ENCODE measurements at regions not wholly inside any gene's neighbourhood (a gene's known extent, or its start where the extent isn't known, plus 50 kb on each side); places are given as distances from the start of the nearest gene placed in this dataset.

- ATAC-seq: no peak
- Histone ChIP-seq H3K27ac (no peak overlapping the region), H3K4me3 (no peak overlapping the region), H3K27me3 (no peaks in the 10 kb centered on the region), H3K36me3 (no peaks in the 10 kb centered on the region), H3K4me1 (no peaks in the 10 kb centered on the region), H3K9me3 (no peaks in the 10 kb centered on the region)
- TF ChIP-seq POLR2A (IDR thresholded peaks at IDR 0.05) (no peak), CTCF (IDR thresholded peaks at IDR 0.05) (no peak)
- WGBS (ENCODE audit: insufficient coverage, low coverage, low lambda C conversion rate, missing lambda C conversion rate): 58% methylated on average over 2 of the region's 2 CpGs
- no peak for DNase-seq
- intact Hi-C loops (cut with DNase I): no loop called here
Observed at GRCh38 chr20:48186447-48186846, 401.2 kb upstream of the SULF2 start.

- Histone ChIP-seq H3K27ac (no peak overlapping the region), H3K4me3 (no peak overlapping the region), H3K27me3 (no peaks in the 10 kb centered on the region), H3K4me1 (no peaks in the 10 kb centered on the region), H3K9me3 (no peaks in the 10 kb centered on the region), H3K36me3 (no peaks in the 10 kb centered on the region)
- TF ChIP-seq CTCF (IDR thresholded peaks at IDR 0.05) (no peak), POLR2A (IDR thresholded peaks at IDR 0.05) (no peak)
- intact Hi-C loops (cut with DNase I): no loop called here
- 79% methylated on average over 1 of the region's 1 CpG for WGBS (ENCODE audit: insufficient coverage, low coverage, low lambda C conversion rate, missing lambda C conversion rate)
- DNase-seq (no peak), ATAC-seq (no peak)
Observed at GRCh38 chr20:48184229-48184628, 398.9 kb upstream of the SULF2 start.

- DNase-seq (no peak), ATAC-seq (no peak)
- Histone ChIP-seq H3K27ac (no peak overlapping the region), H3K9me3 (no peaks in the 10 kb centered on the region), H3K36me3 (no peaks in the 10 kb centered on the region), H3K27me3 (no peaks in the 10 kb centered on the region), H3K4me3 (no peak overlapping the region), H3K4me1 (no peaks in the 10 kb centered on the region)
- intact Hi-C loops (cut with DNase I): no loop called here
- 35% methylated on average over 4 of the region's 6 CpGs for WGBS (ENCODE audit: insufficient coverage, low coverage, low lambda C conversion rate, missing lambda C conversion rate)
- no peak for TF ChIP-seq POLR2A (IDR thresholded peaks at IDR 0.05)
- TF ChIP-seq CTCF (IDR thresholded peaks at IDR 0.05): no peak
Observed at GRCh38 chr20:48181261-48181935, 396.1 kb upstream of the SULF2 start.

GRCh38 chr20:48180618-48181017 is 395.3 kb upstream of the SULF2 start:
- Histone ChIP-seq H3K4me1 (no peaks in the 10 kb centered on the region), H3K4me3 (no peak overlapping the region), H3K36me3 (no peaks in the 10 kb centered on the region), H3K27me3 (no peaks in the 10 kb centered on the region), H3K9me3 (no peaks in the 10 kb centered on the region), H3K27ac (no peak overlapping the region)
- TF ChIP-seq CTCF (IDR thresholded peaks at IDR 0.05) (no peak), POLR2A (IDR thresholded peaks at IDR 0.05) (no peak)
- intact Hi-C loops (cut with DNase I): no loop called here
- 76% methylated on average over 3 of the region's 3 CpGs for WGBS (ENCODE audit: insufficient coverage, low coverage, low lambda C conversion rate, missing lambda C conversion rate)
- no peak for DNase-seq
- no peak for ATAC-seq

GRCh38 chr20:48180024-48180423 is 394.7 kb upstream of the SULF2 start:
- Histone ChIP-seq H3K27ac (no peak overlapping the region), H3K36me3 (no peaks in the 10 kb centered on the region), H3K4me1 (no peaks in the 10 kb centered on the region), H3K9me3 (no peaks in the 10 kb centered on the region), H3K27me3 (no peaks in the 10 kb centered on the region), H3K4me3 (no peak overlapping the region)
- intact Hi-C loops (cut with DNase I): no loop called here
- TF ChIP-seq CTCF (IDR thresholded peaks at IDR 0.05) (no peak), POLR2A (IDR thresholded peaks at IDR 0.05) (no peak)
- no peak for DNase-seq
- 79% methylated on average over 3 of the region's 3 CpGs for WGBS (ENCODE audit: insufficient coverage, low coverage, low lambda C conversion rate, missing lambda C conversion rate)
- no peak for ATAC-seq

All from right lobe of liver (tissue), 6 donors.